HFF-Myc (cell line): ENCODE measurements at regions not wholly inside any gene's neighbourhood (a gene's known extent, or its start where the extent isn't known, plus 50 kb on each side); places are given as distances from the start of the nearest gene placed in this dataset.

Experiments
- DNase-seq: peaks from one replicate; pipeline ENCODE4 v3.0.0-alpha.2; 2011; ENCODE audit warnings: low read depth; ENCODE audit errors: extremely low read depth
- H3K4me3 ChIP-seq: replicated peaks from 2 replicates; pipeline ENCODE4 v1.5.1; 2011; ENCODE audit warnings: low read depth, mild to moderate bottlenecking, control low read depth, low read length
- CTCF ChIP-seq: IDR thresholded peaks from 2 replicates; pipeline ENCODE4 v1.5.1; 2012; ENCODE audit warnings: mild to moderate bottlenecking, low read depth, low read length, control low read depth; ENCODE audit errors: missing control alignments

- DNase-seq: no peak
- TF ChIP-seq CTCF: no peak
Measured at GRCh38 chr6:140228491-140228890, 854.0 kb upstream of the CITED2 start.

GRCh38 chr6:140226637-140227036, 852.2 kb upstream of the CITED2 start:
- H3K4me3 ChIP-seq: no peak overlapping the region
- TF ChIP-seq CTCF: no peak
- no peak for DNase-seq

More at GRCh38 chr6:140228491-140228890, 854.0 kb upstream of the CITED2 start:
- no peak overlapping the region for H3K4me3 ChIP-seq

- no peak overlapping the region for H3K4me3 ChIP-seq
- no peak for DNase-seq
- no peak for TF ChIP-seq CTCF
Measured at GRCh38 chr6:140225701-140226436, 851.4 kb upstream of the CITED2 start.

- TF ChIP-seq CTCF: no peak
- no peak overlapping the region for H3K4me3 ChIP-seq
- no peak for DNase-seq
Measured at GRCh38 chr6:140217283-140217682, 842.8 kb upstream of the CITED2 start.

- no peak for TF ChIP-seq CTCF
- no peak overlapping the region for H3K4me3 ChIP-seq
- no peak for DNase-seq
Measured at GRCh38 chr6:140209775-140210174, 835.3 kb upstream of the CITED2 start.

- no peak overlapping the region for H3K4me3 ChIP-seq
- TF ChIP-seq CTCF: no peak
- no peak for DNase-seq
Measured at GRCh38 chr6:140208286-140208685, 833.8 kb upstream of the CITED2 start.
